Jurkat, Clone E6-1 (cell line): ENCODE measurements at regions not wholly inside any gene's neighbourhood (a gene's known extent, or its start where the extent isn't known, plus 50 kb on each side); places are given as distances from the start of the nearest gene placed in this dataset.
A peak's percentile ranks its signal among the peaks of the same experiment; 100 is the strongest.
"Not testable (repeated sequence)": the region's sequence is repeated elsewhere in the genome, so short reads cannot be mapped to it uniquely, and the experiment has no call there.

Experiments
- DNase-seq: peaks from one replicate; pipeline ENCODE4 v3.0.0-alpha.2; 2011; ENCODE audit warnings: low read depth, low spot score
- H3K4me3 ChIP-seq: 2 replicates; pipeline ENCODE4 v1.5.1; 2011; ENCODE audit warnings: mild to moderate bottlenecking, low read length, control low read depth, moderate library complexity

- DNase-seq = peak; percentile 12
- no peak overlapping the region for H3K4me3 ChIP-seq
Observed at GRCh38 chr14:59055439-59056045, 132.9 kb upstream of the DAAM1 start.

GRCh38 chr14:59057551-59057950, 130.9 kb upstream of the DAAM1 start:
- DNase-seq = no peak
- no peak overlapping the region for H3K4me3 ChIP-seq

- H3K4me3 ChIP-seq, DNase-seq: not testable (repeated sequence)
Observed at GRCh38 chr14:59058776-59059175, 129.7 kb upstream of the DAAM1 start.

GRCh38 chr14:59060841-59061240, 127.6 kb upstream of the DAAM1 start:
- no peak for DNase-seq
- H3K4me3 ChIP-seq = no peak overlapping the region

GRCh38 chr14:59061292-59061691, 127.2 kb upstream of the DAAM1 start:
- DNase-seq = no peak
- H3K4me3 ChIP-seq = no peak overlapping the region

GRCh38 chr14:59063259-59063658, 125.2 kb upstream of the DAAM1 start:
- H3K4me3 ChIP-seq = no peak overlapping the region
- no peak for DNase-seq

GRCh38 chr14:59067127-59067894, 121.2 kb upstream of the DAAM1 start:
- no peak overlapping the region for H3K4me3 ChIP-seq
- DNase-seq = no peak

GRCh38 chr14:59069163-59069854, 119.2 kb upstream of the DAAM1 start:
- DNase-seq = no peak

GRCh38 chr14:59075506-59075905, 113.0 kb upstream of the DAAM1 start:
- no peak for DNase-seq
- H3K4me3 ChIP-seq = no peak overlapping the region

More at GRCh38 chr14:59069163-59069854, 119.2 kb upstream of the DAAM1 start:
- no peak overlapping the region for H3K4me3 ChIP-seq

GRCh38 chr14:59081720-59082119, 106.7 kb upstream of the DAAM1 start:
- DNase-seq = no peak
- no peak overlapping the region for H3K4me3 ChIP-seq

- no peak for DNase-seq
- H3K4me3 ChIP-seq = no peak overlapping the region
Observed at GRCh38 chr14:59085207-59085739, 103.2 kb upstream of the DAAM1 start.

- no peak overlapping the region for H3K4me3 ChIP-seq
- DNase-seq = no peak
Observed at GRCh38 chr14:59086241-59086882, 102.1 kb upstream of the DAAM1 start.

GRCh38 chr14:59087240-59087639, 101.2 kb upstream of the DAAM1 start:
- H3K4me3 ChIP-seq = no peak overlapping the region
- no peak for DNase-seq

- DNase-seq = no peak
- H3K4me3 ChIP-seq = no peak overlapping the region
Observed at GRCh38 chr14:59087711-59088110, 100.8 kb upstream of the DAAM1 start.

- no peak for DNase-seq
Observed at GRCh38 chr14:59090572-59090971, 97.9 kb upstream of the DAAM1 start.

GRCh38 chr14:59091404-59091803, 97.1 kb upstream of the DAAM1 start:
- no peak for DNase-seq
- no peak overlapping the region for H3K4me3 ChIP-seq

More at GRCh38 chr14:59090572-59090971, 97.9 kb upstream of the DAAM1 start:
- no peak overlapping the region for H3K4me3 ChIP-seq

GRCh38 chr14:59091976-59092375, 96.5 kb upstream of the DAAM1 start:
- no peak for DNase-seq
- no peak overlapping the region for H3K4me3 ChIP-seq

GRCh38 chr14:59093902-59094301, 94.6 kb upstream of the DAAM1 start:
- no peak overlapping the region for H3K4me3 ChIP-seq
- no peak for DNase-seq

GRCh38 chr14:59096303-59096702, 92.2 kb upstream of the DAAM1 start:
- DNase-seq = no peak
- H3K4me3 ChIP-seq = no peak overlapping the region

- DNase-seq = no peak
Observed at GRCh38 chr14:59097681-59098080, 90.8 kb upstream of the DAAM1 start.

More at GRCh38 chr14:59097681-59098080, 90.8 kb upstream of the DAAM1 start:
- no peak overlapping the region for H3K4me3 ChIP-seq
